GM12872 (cell line): ENCODE measurements at regions not wholly inside any gene's neighbourhood (a gene's known extent, or its start where the extent isn't known, plus 50 kb on each side); places are given as distances from the start of the nearest gene placed in this dataset.

Experiments used
- TF ChIP-seq, protein P1 (sequence below): IDR thresholded peaks from 3 replicates; pipeline ENCODE4 v1.5.1; 2011; ENCODE audit warnings: low read depth, mild to moderate bottlenecking, low read length, moderate library complexity; ENCODE audit not compliant: insufficient read depth

DNA sequence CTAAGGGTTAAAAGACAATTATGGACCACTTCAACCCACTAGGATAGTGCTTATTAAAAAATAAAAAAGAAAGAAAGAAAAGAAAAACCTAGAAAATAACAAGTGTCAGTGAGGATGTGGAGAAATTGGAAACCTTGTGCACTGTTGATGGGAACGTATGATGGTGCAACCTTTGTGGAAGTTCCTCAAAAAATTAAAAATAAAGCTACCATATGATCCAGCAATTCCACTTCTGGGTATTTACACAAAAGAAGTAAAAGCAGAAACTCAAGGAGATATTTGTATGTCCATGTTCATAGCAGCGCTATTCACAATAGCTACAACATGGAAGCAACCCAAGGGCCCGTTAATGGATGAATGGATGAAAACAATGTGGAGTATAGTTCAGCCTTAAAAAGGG, 115.2 kb upstream of the ATP1A1 start:
- TF ChIP-seq, protein P1, sequence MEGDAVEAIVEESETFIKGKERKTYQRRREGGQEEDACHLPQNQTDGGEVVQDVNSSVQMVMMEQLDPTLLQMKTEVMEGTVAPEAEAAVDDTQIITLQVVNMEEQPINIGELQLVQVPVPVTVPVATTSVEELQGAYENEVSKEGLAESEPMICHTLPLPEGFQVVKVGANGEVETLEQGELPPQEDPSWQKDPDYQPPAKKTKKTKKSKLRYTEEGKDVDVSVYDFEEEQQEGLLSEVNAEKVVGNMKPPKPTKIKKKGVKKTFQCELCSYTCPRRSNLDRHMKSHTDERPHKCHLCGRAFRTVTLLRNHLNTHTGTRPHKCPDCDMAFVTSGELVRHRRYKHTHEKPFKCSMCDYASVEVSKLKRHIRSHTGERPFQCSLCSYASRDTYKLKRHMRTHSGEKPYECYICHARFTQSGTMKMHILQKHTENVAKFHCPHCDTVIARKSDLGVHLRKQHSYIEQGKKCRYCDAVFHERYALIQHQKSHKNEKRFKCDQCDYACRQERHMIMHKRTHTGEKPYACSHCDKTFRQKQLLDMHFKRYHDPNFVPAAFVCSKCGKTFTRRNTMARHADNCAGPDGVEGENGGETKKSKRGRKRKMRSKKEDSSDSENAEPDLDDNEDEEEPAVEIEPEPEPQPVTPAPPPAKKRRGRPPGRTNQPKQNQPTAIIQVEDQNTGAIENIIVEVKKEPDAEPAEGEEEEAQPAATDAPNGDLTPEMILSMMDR, result no peak

DNA sequence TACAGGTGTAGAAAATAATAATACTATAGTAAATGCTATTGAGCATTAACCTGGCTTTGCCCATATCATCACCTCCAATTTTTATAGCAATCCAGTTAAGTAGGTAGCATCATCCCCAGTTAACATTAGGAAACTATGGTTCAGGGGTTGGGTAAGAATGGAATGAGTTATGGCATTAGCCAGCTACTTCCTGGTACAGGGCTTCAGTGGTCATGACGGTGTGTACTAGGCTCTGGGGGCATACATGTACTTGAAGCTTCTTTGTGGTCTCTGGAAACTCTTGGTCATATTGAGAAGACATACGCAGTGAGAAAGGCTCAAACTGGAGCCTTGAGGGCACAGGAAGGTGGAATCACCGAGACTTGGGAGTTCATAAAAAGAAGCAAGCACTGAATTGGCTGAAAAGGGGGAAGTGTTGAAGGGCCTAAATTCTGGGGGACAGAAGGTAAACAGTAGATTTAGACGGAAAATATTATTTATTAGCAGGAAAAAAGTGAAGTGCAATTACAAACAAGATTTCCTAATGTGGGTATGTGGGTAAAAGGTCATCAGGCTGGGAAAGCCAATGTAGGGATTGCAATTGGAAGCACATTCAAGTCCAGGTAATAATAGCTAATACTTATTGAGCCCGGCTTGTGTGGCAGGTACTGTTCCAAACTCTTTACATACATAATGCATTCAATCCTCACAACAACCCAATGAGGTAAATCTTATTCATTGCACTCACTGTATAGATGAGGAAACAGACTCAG, 114.2 kb upstream of the ATP1A1 start:
- TF ChIP-seq, protein P1, result no peak

DNA sequence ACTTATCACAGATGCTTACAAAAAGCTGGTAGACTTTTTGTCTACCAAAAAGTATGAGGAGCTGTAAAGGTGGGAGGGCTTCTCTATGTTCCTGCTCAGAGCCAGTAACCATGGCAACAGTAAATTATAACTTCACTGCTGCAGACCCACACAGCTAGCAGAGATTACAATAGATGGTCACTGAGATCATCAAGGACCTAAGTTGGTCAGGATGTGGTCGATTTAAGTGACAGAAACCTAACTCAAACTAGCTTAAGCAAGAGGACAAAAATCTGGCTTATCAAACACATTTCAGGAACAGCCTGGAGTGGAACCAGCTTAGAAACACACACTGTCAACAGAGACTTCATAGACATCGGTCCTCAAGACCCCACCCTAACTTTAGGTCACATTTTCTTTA, 113.4 kb upstream of the ATP1A1 start:
- TF ChIP-seq, protein P1, result no peak

DNA sequence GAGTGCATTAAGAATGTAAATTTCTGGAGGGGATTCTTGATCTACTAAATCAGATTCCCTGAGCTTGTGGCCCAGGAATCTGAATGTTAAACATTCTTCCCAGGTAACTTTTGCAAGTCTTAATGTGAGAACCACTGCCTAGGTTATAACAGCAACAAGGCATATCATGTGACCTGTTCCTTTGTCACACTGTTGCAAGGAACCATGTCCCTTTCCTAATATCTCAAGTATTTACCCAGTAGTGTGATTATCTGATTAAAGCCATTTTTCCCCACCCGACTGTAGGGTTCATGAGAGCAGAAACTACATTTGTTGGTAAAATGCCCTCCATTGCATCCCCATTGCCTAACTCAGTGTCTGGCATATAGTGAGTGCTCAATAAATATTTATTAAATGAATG, 112.9 kb upstream of the ATP1A1 start:
- TF ChIP-seq, protein P1, result no peak

DNA sequence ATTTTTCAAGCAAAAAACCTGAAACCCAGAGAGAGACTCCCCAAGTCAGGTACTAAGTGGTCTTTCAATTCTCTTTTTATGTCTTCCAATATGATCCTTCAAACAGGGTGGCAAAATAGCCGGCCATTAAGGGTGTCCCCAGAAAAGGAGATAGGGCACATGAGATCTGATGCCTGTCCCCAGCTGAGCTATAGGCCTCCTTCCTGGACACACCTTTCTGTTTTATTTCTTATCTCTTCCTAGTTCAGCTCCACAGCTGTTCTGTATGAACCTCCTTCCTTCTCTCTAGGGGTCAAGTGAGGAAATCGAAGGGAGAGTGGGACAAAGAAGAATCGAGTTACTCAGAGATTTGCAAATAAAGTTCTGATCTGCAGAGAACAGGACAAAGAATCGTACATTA, 112.4 kb upstream of the ATP1A1 start:
- TF ChIP-seq, protein P1, result no peak

DNA sequence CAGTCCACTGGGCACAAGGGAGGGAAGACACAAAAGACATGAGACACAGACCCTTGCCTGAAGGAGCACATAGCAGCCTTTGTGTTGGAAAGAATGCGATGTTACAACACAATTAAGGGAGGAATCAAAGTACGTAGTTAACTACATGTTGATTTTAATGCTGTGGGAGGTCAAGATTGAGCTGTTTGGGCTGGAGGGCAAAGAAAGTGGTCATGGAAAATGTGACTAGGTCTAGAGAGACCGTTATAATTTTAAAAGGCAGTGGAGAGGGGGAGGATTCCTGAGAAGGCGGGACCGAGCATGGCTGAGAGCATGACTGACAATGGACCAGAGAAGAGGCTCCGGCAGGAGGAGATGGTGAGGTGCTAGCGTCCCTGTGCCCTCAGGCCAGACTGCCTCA, 111.8 kb upstream of the ATP1A1 start:
- TF ChIP-seq, protein P1, result no peak

DNA sequence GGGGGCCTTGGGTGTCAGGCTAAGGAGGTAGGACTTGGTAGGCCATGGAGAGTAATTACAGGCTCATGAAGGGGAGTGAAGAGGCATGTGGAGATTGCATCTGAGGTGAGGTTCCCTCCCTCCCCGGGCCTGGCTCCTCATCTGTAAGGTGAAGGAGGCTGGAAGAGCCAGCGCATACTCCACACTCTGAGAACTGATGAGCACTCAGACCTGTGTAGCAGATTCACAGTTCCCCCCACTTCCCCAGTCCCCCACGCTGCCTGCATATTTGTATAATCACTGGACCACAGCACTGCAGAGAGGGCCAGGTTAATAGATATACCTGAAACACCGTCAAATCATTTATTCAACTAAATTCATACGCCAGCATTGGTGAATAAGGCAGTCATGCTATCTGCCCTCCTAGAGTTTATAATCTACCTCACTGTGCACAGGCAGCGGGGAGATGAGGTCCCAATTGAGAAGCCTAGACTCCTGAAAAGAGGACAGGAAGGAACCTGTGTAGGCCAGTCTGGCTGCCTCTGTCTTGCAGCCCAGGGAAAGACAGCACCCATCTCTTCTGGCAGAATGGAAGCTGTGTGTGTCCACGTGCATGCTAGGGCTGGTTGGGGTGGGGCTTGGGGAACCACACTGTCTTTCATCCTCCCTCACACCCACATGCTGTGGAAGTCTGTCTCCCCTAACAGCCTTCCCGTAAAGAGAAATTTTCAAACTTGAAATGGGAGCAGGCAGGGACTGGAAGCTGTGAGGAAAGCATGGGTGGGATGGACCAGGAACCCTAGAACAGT, 110.6 kb upstream of the ATP1A1 start:
- TF ChIP-seq, protein P1, result no peak
